HepG2 (cell line): ENCODE measurements at regions not wholly inside any gene's neighbourhood (a gene's known extent, or its start where the extent isn't known, plus 50 kb on each side); places are given as distances from the start of the nearest gene placed in this dataset.

Experiments
- AGO2 ChIP-seq: fragments of 200-400 bp; formaldehyde crosslinking; optimal IDR thresholded peaks from 2 replicates; pipeline ENCODE3; 2017; ENCODE audit warnings: mild to moderate bottlenecking, low read depth, low read length, moderate library complexity
- E2F5 ChIP-seq: sonication (generic); formaldehyde crosslinking; conservative IDR thresholded peaks from 2 replicates; pipeline ENCODE4 v1.4.0; 2020; ENCODE audit warnings: missing genetic modification reagents
- EED ChIP-seq: sonication (generic); formaldehyde crosslinking; IDR thresholded peaks from 2 replicates; pipeline ENCODE4 v1.5.0; 2020; ENCODE audit warnings: mild to moderate bottlenecking, missing genetic modification reagents
- FOXC1 ChIP-seq: sonication (generic); formaldehyde crosslinking; IDR thresholded peaks from 2 replicates; pipeline ENCODE4 v1.8.0; 2022; ENCODE audit warnings: mild to moderate bottlenecking, missing genetic modification reagents, borderline replicate concordance
- NFATC3 ChIP-seq: sonication (generic); formaldehyde crosslinking; IDR thresholded peaks from 2 replicates; pipeline ENCODE4 v1.5.1; 2020; ENCODE audit warnings: mild to moderate bottlenecking, missing genetic modification reagents
- REST ChIP-seq, 2 experiments: IDR thresholded peaks; 2 replicates each; pipeline ENCODE4 v1.6.1; 2011 to 2012; ENCODE audit warnings: low read length in 2 of 2, borderline replicate concordance in 1 of 2, low read depth in 1 of 2, mild to moderate bottlenecking in 1 of 2, moderate library complexity in 1 of 2
- SMC3 ChIP-seq: IDR thresholded peaks from 2 replicates; pipeline ENCODE4 v1.6.1; 2011; ENCODE audit warnings: low read length, improper control_type of control experiment
- SOX6 ChIP-seq, 2 experiments: fragments of 450-650 bp in 1 of 2; sonication (generic) in 1 of 2; formaldehyde crosslinking in 1 of 2; IDR thresholded peaks; 2 replicates each; pipeline versions ENCODE4 v1.4.0 to v1.6.1; 2017 to 2020; ENCODE audit warnings: antibody characterized with exemption in 1 of 2, mild to moderate bottlenecking in 1 of 2, missing genetic modification reagents in 1 of 2
- ZBED4 ChIP-seq: sonication (generic); formaldehyde crosslinking; IDR thresholded peaks from 2 replicates; pipeline ENCODE4 v1.4.0; 2020; ENCODE audit warnings: missing genetic modification reagents, borderline replicate concordance
- ZNF446 ChIP-seq: sonication (generic); formaldehyde crosslinking; IDR thresholded peaks from 2 replicates; pipeline ENCODE4 v1.5.0; 2020; ENCODE audit warnings: mild to moderate bottlenecking, missing genetic modification reagents
- ZNF547 ChIP-seq: sonication (generic); formaldehyde crosslinking; IDR thresholded peaks from 2 replicates; pipeline ENCODE4 v1.5.1; 2020; ENCODE audit warnings: mild to moderate bottlenecking, missing genetic modification reagents
- TF ChIP-seq, protein P1 (sequence below), 2 experiments: sonication (generic) in 1 of 2; formaldehyde crosslinking in 1 of 2; IDR thresholded peaks; 2 replicates each; pipeline versions ENCODE4 v1.6.1 to v1.9.0; 2014 to 2022; ENCODE audit warnings: antibody characterized with exemption in 1 of 2, borderline replicate concordance in 1 of 2, inconsistent platforms in 1 of 2, low read depth in 1 of 2, missing genetic modification reagents in 1 of 2

- TF ChIP-seq ZBED4 = no peak
- 0 out of 2 replicates have a peak, but pooled peaks have one; percentile 4 for TF ChIP-seq SMC3
- TF ChIP-seq ZNF547 = no peak
- TF ChIP-seq, protein P1, sequence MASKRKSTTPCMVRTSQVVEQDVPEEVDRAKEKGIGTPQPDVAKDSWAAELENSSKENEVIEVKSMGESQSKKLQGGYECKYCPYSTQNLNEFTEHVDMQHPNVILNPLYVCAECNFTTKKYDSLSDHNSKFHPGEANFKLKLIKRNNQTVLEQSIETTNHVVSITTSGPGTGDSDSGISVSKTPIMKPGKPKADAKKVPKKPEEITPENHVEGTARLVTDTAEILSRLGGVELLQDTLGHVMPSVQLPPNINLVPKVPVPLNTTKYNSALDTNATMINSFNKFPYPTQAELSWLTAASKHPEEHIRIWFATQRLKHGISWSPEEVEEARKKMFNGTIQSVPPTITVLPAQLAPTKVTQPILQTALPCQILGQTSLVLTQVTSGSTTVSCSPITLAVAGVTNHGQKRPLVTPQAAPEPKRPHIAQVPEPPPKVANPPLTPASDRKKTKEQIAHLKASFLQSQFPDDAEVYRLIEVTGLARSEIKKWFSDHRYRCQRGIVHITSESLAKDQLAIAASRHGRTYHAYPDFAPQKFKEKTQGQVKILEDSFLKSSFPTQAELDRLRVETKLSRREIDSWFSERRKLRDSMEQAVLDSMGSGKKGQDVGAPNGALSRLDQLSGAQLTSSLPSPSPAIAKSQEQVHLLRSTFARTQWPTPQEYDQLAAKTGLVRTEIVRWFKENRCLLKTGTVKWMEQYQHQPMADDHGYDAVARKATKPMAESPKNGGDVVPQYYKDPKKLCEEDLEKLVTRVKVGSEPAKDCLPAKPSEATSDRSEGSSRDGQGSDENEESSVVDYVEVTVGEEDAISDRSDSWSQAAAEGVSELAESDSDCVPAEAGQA (IDR thresholded peaks at IDR 0.05; ENCODE audit: low read depth) = no peak
- TF ChIP-seq, protein P1 (CRISPR knock-in tag; IDR thresholded peaks at IDR 0.05; ENCODE audit: borderline replicate concordance) = no peak
- TF ChIP-seq NFATC3 = no peak
- TF ChIP-seq FOXC1 = no peak
- no peak for TF ChIP-seq REST (IDR thresholded peaks at IDR 0.05; ENCODE audit: borderline replicate concordance in 1 of 2, low read depth in 1 of 2, low read length in 2 of 2)
- TF ChIP-seq E2F5 (CRISPR knock-in tag) = no peak
- TF ChIP-seq EED = no peak
- no peak for TF ChIP-seq ZNF446 (CRISPR knock-in tag)
- TF ChIP-seq SOX6 (IDR thresholded peaks at IDR 0.05) = no peak
- TF ChIP-seq SOX6 (CRISPR knock-in tag; IDR thresholded peaks at IDR 0.05) = peak; percentile 52; the same call in 1 of the 2 replicates
- no peak for TF ChIP-seq AGO2
These were observed 224.3 kb downstream of the ANAPC1 start (continued) for GRCh38 chr2:111659361-111660333.
